ENCODE measurements at regions not wholly inside any gene's neighbourhood (a gene's known extent, or its start where the extent isn't known, plus 50 kb on each side); places are given as distances from the start of the nearest gene placed in this dataset.

GRCh38 chr6:44538131-44538806, 150.8 kb downstream of the CDC5L start:
- no peak overlapping the region for H3K27ac Mint-ChIP-seq
- H3K4me3 Mint-ChIP-seq, result no peak overlapping the region
- no peaks in the 10 kb centered on the region for H3K4me1 Mint-ChIP-seq
- no peaks in the 10 kb centered on the region for H3K9me3 ChIP-seq (ENCODE audit: control insufficient read depth, low read length, poor library complexity, severe bottlenecking)
- no peaks in the 10 kb centered on the region for H3K36me3 Mint-ChIP-seq (ENCODE audit: low read depth)
- DNase-seq (no peak), ATAC-seq (no peak)
- H3K27me3 Mint-ChIP-seq, result peaks cover 10% of the 10 kb centered on the region

DNA sequence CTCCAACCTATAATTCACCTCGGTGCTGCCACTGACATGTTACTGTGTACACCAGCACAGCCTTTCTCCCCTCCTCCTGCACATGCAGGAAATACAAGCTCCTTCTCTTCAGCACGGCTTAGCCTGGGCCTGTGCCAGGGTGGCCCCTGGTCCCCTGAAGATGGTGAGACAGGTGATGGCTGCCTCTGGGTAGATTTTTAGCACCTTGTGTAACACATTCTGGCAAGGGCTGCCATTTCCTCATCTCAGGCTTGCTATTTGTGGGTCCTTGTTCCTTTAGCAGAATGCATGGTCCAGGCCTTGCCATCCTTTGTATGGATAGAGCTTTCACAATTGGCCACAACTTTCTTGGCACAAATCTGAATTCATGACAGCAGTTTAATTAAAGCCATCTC, 151.3 kb downstream of the CDC5L start:
- no peaks in the 10 kb centered on the region for H3K36me3 Mint-ChIP-seq (ENCODE audit: low read depth)
- peaks cover 6% of the 10 kb centered on the region for H3K27me3 Mint-ChIP-seq
- DNase-seq (no peak), ATAC-seq (no peak)
- no peaks in the 10 kb centered on the region for H3K9me3 ChIP-seq (ENCODE audit: control insufficient read depth, low read length, poor library complexity, severe bottlenecking)
- H3K4me1 Mint-ChIP-seq, result no peaks in the 10 kb centered on the region
- H3K27ac Mint-ChIP-seq, result no peak overlapping the region
- no peak overlapping the region for H3K4me3 Mint-ChIP-seq

DNA sequence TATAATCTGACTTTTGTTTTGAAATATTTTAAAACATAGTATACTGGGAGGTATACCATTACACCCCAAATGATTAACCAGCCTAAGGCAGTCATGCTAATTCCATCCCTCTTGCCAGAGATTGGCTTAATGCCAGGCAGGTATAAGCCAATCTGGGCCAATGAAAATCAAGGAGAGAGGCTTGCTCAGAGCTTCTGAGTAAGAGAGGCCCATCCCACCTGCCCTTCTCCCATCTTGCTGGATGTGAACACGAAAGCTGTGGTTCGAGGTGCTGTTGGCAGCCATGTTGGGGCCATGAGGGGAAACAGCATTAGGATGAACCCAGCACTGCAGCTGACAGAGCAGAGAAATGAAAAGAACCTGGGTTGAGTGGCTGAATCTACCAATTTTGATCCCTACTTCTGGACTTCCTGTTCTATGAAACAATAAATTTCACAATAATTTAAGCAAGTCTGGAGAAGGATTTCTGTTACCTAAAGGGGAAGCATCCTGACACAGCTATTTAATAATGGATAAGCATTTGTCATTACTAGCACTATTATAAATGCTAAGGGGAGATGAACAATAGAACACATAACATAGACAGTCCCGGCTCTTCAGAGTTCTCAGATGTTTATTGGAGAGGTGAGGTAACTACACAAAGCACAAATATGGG, 152.3 kb downstream of the CDC5L start:
- peaks cover 4% of the 10 kb centered on the region for H3K27me3 Mint-ChIP-seq
- no peaks in the 10 kb centered on the region for H3K4me1 Mint-ChIP-seq
- DNase-seq, result no peak

DNA sequence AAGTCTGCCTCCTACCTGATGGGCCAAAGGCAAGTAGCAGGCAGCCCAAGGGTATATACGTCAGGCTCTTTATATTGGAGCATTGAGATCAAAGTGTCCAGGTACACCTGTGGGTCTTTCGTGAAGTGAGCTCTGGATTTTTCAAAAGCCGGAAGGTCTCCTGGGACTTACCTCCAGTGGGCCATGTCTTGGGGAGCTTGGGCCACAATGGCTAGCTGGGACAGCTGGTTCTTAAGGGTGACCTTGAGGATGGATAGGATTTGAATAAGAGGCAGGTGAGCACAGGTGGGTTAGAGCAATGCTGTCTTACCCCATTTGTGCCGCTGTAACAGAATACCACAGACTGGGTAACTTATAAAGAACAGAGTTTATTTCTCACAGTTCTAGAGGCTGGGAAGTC, 153.4 kb downstream of the CDC5L start:
- H3K27me3 Mint-ChIP-seq, result peaks cover 4% of the 10 kb centered on the region
- no peaks in the 10 kb centered on the region for H3K9me3 ChIP-seq (ENCODE audit: control insufficient read depth, low read length, poor library complexity, severe bottlenecking)
- DNase-seq, result no peak
- H3K36me3 Mint-ChIP-seq (ENCODE audit: low read depth), result no peaks in the 10 kb centered on the region
- ATAC-seq, result no peak
- no peak overlapping the region for H3K4me3 Mint-ChIP-seq
- no peaks in the 10 kb centered on the region for H3K4me1 Mint-ChIP-seq
- no peak overlapping the region for H3K27ac Mint-ChIP-seq

More for the DNA sequence above, 152.3 kb downstream of the CDC5L start:
- Mint-ChIP-seq H3K36me3 (ENCODE audit: low read depth) (no peaks in the 10 kb centered on the region), H3K27ac (no peak overlapping the region), H3K4me3 (no peak overlapping the region)
- no peak for ATAC-seq
- no peaks in the 10 kb centered on the region for H3K9me3 ChIP-seq (ENCODE audit: control insufficient read depth, low read length, poor library complexity, severe bottlenecking)

DNA sequence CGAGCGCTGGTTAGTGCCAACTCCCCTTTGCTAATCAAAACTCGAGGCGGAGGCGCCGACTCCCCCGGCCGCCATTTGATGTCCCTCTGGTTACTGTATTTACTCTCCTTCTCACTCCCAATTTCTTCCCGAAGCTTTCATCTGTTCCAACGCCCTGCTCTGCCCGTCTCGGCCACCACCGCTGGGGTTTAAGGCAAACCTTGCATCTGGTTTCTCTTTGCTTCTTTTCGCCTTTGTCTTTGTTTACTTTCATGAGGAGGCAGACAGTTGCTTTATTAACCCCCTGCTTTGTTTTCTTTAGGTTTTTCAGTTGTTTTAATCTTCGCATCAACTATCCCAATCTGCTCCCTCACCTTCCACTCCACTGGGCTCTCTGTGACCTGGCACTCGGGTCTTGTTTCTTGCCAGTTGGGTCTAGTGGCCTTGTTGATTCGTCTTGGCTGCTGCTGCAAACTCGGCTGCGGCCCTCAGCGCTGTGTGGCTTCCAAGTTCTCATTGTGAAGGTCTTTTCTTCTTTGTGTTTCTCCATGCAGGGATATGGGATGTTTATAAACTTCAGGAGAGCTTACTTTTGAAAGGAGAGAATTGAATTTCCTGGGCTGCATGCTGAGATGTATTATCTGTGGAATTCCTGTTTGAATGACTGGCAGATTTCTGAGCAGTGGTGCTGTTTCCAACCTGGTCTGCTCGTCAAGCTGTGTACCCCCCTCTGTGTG, 155.1 kb downstream of the CDC5L start:
- Mint-ChIP-seq H3K36me3 (ENCODE audit: low read depth) (no peaks in the 10 kb centered on the region), H3K4me3 (no peak overlapping the region), H3K4me1 (no peaks in the 10 kb centered on the region), H3K27me3 (peaks cover 4% of the 10 kb centered on the region), H3K27ac (no peak overlapping the region)
- no peaks in the 10 kb centered on the region for H3K9me3 ChIP-seq (ENCODE audit: control insufficient read depth, low read length, poor library complexity, severe bottlenecking)
- ATAC-seq (no peak), DNase-seq (no peak)

DNA sequence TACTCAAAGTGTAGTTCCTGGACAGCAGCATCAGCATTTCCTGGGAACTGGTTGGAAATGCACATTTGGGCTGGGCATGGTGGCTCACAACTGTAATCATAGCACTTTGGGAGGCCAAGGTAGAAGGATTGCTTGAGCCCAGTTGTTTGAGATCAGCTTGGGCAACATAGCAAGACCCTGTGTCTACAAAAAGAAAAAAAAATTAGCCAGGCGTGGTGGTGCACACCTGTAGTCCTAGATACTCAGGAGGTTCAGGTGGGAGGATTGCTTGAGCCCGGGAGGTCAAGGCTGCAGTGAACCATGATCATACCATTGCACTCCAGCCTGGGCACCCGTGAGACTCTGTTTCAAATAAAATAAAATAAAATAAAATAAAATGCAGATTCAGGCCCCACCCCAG, 156.2 kb downstream of the CDC5L start:
- Mint-ChIP-seq H3K36me3 (ENCODE audit: low read depth) (no peaks in the 10 kb centered on the region), H3K27me3 (peaks cover 4% of the 10 kb centered on the region), H3K4me1 (no peaks in the 10 kb centered on the region), H3K4me3 (no peak overlapping the region), H3K27ac (no peak overlapping the region)
- ATAC-seq (no peak), DNase-seq (no peak)
- H3K9me3 ChIP-seq (ENCODE audit: control insufficient read depth, low read length, poor library complexity, severe bottlenecking), result no peaks in the 10 kb centered on the region

- Mint-ChIP-seq H3K27ac (no peak overlapping the region), H3K4me3 (no peak overlapping the region), H3K27me3 (peaks cover 4% of the 10 kb centered on the region), H3K4me1 (no peaks in the 10 kb centered on the region), H3K36me3 (ENCODE audit: low read depth) (no peaks in the 10 kb centered on the region)
- ATAC-seq, result no peak
- no peaks in the 10 kb centered on the region for H3K9me3 ChIP-seq (ENCODE audit: control insufficient read depth, low read length, poor library complexity, severe bottlenecking)
- DNase-seq, result no peak
Measured at GRCh38 chr6:44545224-44545623, 157.7 kb downstream of the CDC5L start.

DNA sequence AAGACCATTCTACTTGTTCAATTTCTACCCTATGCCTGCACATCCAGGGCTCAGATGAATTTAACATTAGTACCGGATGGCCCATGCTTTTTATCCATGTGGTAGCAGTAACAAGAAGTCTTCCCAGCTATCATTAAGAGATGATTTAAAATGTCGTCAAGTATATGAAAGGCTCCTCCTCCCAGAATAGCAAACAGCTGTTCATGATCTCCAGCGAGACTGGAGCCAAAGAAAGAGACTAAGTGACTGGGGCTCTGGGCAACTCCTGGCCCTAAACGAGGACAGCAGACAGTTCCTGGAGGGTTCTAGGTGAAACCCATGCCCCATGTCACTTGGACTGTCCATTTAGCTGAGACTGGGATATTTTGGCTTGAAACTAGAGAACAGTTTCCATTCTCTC, 160.8 kb downstream of the CDC5L start:
- no peak overlapping the region for H3K4me3 Mint-ChIP-seq
- no peaks in the 10 kb centered on the region for H3K36me3 Mint-ChIP-seq (ENCODE audit: low read depth)
- ATAC-seq (no peak), DNase-seq (no peak)
- no peak overlapping the region for H3K27ac Mint-ChIP-seq
- peaks cover 12% of the 10 kb centered on the region for H3K27me3 Mint-ChIP-seq
- no peaks in the 10 kb centered on the region for H3K4me1 Mint-ChIP-seq
- no peaks in the 10 kb centered on the region for H3K9me3 ChIP-seq (ENCODE audit: control insufficient read depth, low read length, poor library complexity, severe bottlenecking)

DNA sequence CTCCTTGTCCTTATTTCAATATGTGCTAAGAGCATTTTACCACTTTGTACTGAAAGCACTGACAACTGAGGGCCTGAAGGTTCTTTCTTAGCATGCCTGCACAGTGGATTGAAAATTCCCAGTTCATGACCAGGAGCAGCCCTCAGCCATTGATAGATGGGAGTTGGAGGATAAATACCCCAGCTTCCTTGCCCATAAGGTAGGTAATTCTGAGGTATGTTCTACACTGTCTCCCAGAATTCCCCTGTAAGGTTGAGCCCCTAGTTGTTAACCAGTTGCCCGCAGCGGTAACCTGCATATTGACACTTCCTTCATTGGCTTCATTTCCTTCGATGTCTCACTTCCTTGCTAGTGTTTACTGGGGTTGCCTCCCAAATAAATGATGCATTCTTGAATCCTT, 162.0 kb downstream of the CDC5L start:
- no peak for ATAC-seq
- Mint-ChIP-seq H3K4me3 (no peak overlapping the region), H3K4me1 (no peaks in the 10 kb centered on the region), H3K36me3 (ENCODE audit: low read depth) (no peaks in the 10 kb centered on the region), H3K27ac (no peak overlapping the region), H3K27me3 (peaks cover 20% of the 10 kb centered on the region)
- H3K9me3 ChIP-seq (ENCODE audit: control insufficient read depth, low read length, poor library complexity, severe bottlenecking), result no peaks in the 10 kb centered on the region
- DNase-seq, result no peak

DNA sequence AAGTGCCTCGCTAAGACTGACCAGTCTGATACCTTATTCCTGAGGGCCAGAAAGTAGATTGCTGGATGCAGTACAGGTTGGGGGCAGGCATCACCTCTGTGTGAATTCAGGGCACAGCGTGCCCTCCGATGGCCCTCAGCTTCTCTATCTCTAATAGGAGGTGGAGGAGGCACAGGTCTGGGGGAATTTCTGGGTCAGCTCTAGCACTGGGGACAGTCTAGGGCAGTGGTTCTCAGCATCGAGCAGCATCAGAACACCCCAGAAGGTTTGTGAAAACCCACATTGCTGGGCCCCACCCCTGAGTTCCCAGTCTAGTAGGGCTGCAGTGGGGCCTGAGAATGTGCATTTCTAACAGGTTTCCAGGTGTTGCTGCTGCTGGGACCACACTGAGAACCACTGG, 166.7 kb downstream of the CDC5L start:
- DNase-seq, result no peak
- H3K4me1 Mint-ChIP-seq, result no peaks in the 10 kb centered on the region
- no peak for ATAC-seq
- H3K9me3 ChIP-seq (ENCODE audit: control insufficient read depth, low read length, poor library complexity, severe bottlenecking), result no peaks in the 10 kb centered on the region
- peaks cover 39% of the 10 kb centered on the region for H3K27me3 Mint-ChIP-seq
- H3K27ac Mint-ChIP-seq, result no peak overlapping the region
- no peak overlapping the region for H3K4me3 Mint-ChIP-seq
- H3K36me3 Mint-ChIP-seq (ENCODE audit: low read depth), result no peaks in the 10 kb centered on the region

DNA sequence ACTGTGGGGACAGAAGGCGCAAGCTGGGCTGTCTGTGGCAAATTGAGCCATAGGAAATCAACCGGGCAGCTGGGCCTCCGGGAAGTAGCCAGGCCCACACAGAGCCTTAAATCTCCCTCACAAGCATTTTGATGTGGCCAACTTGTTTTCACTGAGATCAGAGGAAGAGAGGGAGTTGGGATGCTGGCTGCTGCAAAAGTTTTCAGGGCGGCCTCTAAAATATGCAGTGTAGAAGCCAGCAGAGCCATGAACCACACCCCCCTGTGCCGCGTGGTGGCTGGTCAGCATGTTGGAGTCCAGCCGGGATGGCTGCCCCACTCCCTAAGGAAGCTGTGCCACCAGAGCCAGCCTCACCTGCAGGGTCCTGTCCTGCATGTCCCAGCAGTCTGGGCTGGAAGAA, 167.4 kb downstream of the CDC5L start:
- ATAC-seq (no peak), DNase-seq (no peak)
- Mint-ChIP-seq H3K36me3 (ENCODE audit: low read depth) (no peaks in the 10 kb centered on the region), H3K27me3 (peaks cover 46% of the 10 kb centered on the region), H3K27ac (no peak overlapping the region), H3K4me1 (no peaks in the 10 kb centered on the region), H3K4me3 (no peak overlapping the region)
- no peaks in the 10 kb centered on the region for H3K9me3 ChIP-seq (ENCODE audit: control insufficient read depth, low read length, poor library complexity, severe bottlenecking)

GRCh38 chr6:44556046-44556445, 168.5 kb downstream of the CDC5L start:
- H3K9me3 ChIP-seq (ENCODE audit: control insufficient read depth, low read length, poor library complexity, severe bottlenecking), result no peaks in the 10 kb centered on the region
- Mint-ChIP-seq H3K27ac (no peak overlapping the region), H3K36me3 (ENCODE audit: low read depth) (no peaks in the 10 kb centered on the region), H3K4me3 (no peak overlapping the region), H3K27me3 (peaks cover 53% of the 10 kb centered on the region), H3K4me1 (no peaks in the 10 kb centered on the region)
- no peak for ATAC-seq
- no peak for DNase-seq

DNA sequence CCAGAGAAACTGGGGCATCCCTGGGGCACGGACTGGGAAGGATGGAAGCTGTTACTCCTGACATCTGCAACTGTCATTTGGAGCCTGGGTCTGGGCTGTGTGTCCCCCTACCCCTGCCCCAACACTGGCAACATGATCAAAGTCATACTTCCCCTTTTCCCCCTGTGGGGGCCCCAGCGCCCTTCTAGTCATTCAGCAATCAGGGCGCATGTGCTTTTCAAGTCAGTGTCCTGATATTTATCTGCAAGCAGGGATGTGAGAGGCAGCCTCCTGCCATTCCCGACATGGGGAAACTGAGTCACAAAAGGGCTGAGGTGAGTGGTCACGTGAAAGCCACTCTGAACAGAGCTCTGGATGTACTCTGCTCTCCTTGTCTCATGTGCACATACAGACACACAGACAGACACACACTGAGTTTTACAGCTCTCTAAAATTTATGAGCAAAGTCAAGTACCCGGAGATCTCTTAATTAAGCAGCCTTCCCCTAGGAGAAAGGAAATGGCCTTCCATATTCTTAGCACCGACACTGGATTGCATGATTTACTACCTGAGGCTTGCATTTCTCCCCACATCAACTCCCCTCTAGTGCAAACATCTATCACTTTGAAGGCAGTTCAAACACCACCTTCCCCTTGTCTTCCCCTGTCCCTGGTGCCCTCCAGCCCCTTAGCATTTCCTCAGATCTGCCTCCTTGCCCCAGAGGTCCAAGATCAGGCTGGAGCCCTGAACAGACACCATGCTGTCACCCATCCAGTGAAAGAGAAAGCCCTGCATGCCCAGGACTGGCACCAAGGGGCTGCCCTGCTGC, 170.7 kb downstream of the CDC5L start:
- Mint-ChIP-seq H3K27ac (no peak overlapping the region), H3K4me1 (peaks cover 6% of the 10 kb centered on the region)

More for the DNA sequence above, 170.7 kb downstream of the CDC5L start:
- ATAC-seq (no peak), DNase-seq (no peak)
- Mint-ChIP-seq H3K4me3 (no peak overlapping the region), H3K27me3 (peaks cover 60% of the 10 kb centered on the region), H3K36me3 (ENCODE audit: low read depth) (peaks cover 3% of the 10 kb centered on the region)
- no peaks in the 10 kb centered on the region for H3K9me3 ChIP-seq (ENCODE audit: control insufficient read depth, low read length, poor library complexity, severe bottlenecking)

All from T-helper 17 cell (primary cell).